HepG2 (cell line): ENCODE measurements at regions not wholly inside any gene's neighbourhood (a gene's known extent, or its start where the extent isn't known, plus 50 kb on each side); places are given as distances from the start of the nearest gene placed in this dataset.

Experiments used
- ATAC-seq: fragments of 200-7000 bp; cut with Tn5 transposase; 3 replicates; pipeline ENCODE4 v1.9.1; 2020; ENCODE audit warnings: mild to moderate bottlenecking, moderate library complexity
- BruUV-seq: library from RNA; stranded (reverse); fragments of 400-500 nt; replicated peaks from 2 replicates; lab custom pipeline; 2021; lab: Mats Ljungman, UMichigan
- CTCF ChIA-PET: fragments of 300-600 bp; formaldehyde crosslinking; extraction: SDS; loops from one replicate; lab custom pipeline; 2021; ENCODE audit warnings: low total read pairs, inconsistent platforms, low intra/inter-chr PET ratio; lab: Yijun Ruan, JAX
- POLR2A ChIA-PET: fragments of 350-600 bp; sonication (Branson Sonifier 250); formaldehyde crosslinking; loops from one replicate; lab custom pipeline; 2020; ENCODE audit warnings: antibody characterized with exemption, inconsistent platforms; lab: Yijun Ruan, JAX
- DNase-seq: peaks from one replicate; pipeline ENCODE4 v3.0.0-alpha.2; 2015; ENCODE audit warnings: low spot score
- FAIRE-seq: peaks from 3 replicates; lab custom pipeline; 2011; peaks lifted over from hg19 to GRCh38; lab: Jason Lieb, UNC
- H2AFZ ChIP-seq: one replicate; pipeline ENCODE4 v1.6.1; 2011; ENCODE audit warnings: low read length, inconsistent platforms
- H3K27ac ChIP-seq: fragments of 300-600 bp; 3 replicates; pipeline ENCODE4 v1.8.0; 2011; ENCODE audit warnings: mixed run types, mild to moderate bottlenecking, mixed read lengths, low read length, inconsistent platforms; ENCODE audit not compliant: insufficient read depth; ENCODE audit errors: extremely low read length
- H3K27me3 ChIP-seq, 2 experiments: fragments of 200-600 bp in 1 of 2; 2 replicates in 1 of 2; 3 replicates in 1 of 2; pipeline versions ENCODE4 v1.6.0 to v1.8.0; 2011; ENCODE audit warnings: low read length in 2 of 2, mild to moderate bottlenecking in 2 of 2, moderate library complexity in 2 of 2, inconsistent platforms in 1 of 2; ENCODE audit not compliant: insufficient read depth in 2 of 2, control insufficient read depth in 1 of 2
- H3K36me3 ChIP-seq, 2 experiments: fragments of 200-600 bp in 1 of 2; replicated peaks in 1 of 2; 2 replicates in 1 of 2; 3 replicates in 1 of 2; pipeline versions ENCODE4 v1.5.1 to v1.8.0; 2011; ENCODE audit warnings: low read length in 2 of 2, inconsistent platforms in 1 of 2; ENCODE audit not compliant: insufficient read depth in 2 of 2, control insufficient read depth in 1 of 2
- H3K4me1 ChIP-seq: 2 replicates; pipeline ENCODE4 v1.5.1; 2012; ENCODE audit warnings: low read length, inconsistent platforms; ENCODE audit not compliant: insufficient read depth
- H3K4me2 ChIP-seq: 2 replicates; pipeline ENCODE4 v1.6.0; 2011; ENCODE audit warnings: low read depth, low read length, inconsistent platforms
- H3K4me3 ChIP-seq, 3 experiments: fragments of 200-600 bp in 1 of 3; sonication (generic), shearing (Covaris generic) in 1 of 3; replicated peaks in 1 of 3; 2 replicates each; pipeline ENCODE4 v1.5.1; 2011 to 2016; ENCODE audit warnings: low read length in 3 of 3, inconsistent platforms in 2 of 3, low read depth in 2 of 3, mild to moderate bottlenecking in 2 of 3, control low read depth in 1 of 3, mixed read lengths in 1 of 3; ENCODE audit not compliant: insufficient read depth in 1 of 3
- H3K79me2 ChIP-seq: one replicate; pipeline ENCODE4 v1.6.1; 2011; ENCODE audit warnings: low read length, inconsistent platforms; ENCODE audit not compliant: insufficient read depth
- H3K9ac ChIP-seq: 2 replicates; pipeline ENCODE4 v1.6.0; 2011; ENCODE audit warnings: mild to moderate bottlenecking, low read depth, low read length, inconsistent platforms; ENCODE audit not compliant: insufficient read depth
- H3K9me3 ChIP-seq: 2 replicates; pipeline ENCODE4 v1.5.1; 2012; ENCODE audit warnings: mild to moderate bottlenecking, low read length
- H4K20me1 ChIP-seq: 2 replicates; pipeline ENCODE4 v1.6.0; 2011; ENCODE audit warnings: inconsistent platforms, mild to moderate bottlenecking, low read length, moderate library complexity; ENCODE audit not compliant: insufficient read depth
- ETS1 ChIP-seq: sonication (generic); formaldehyde crosslinking; IDR thresholded peaks from 2 replicates; pipeline ENCODE4 v1.4.0; 2020; ENCODE audit warnings: missing genetic modification reagents
- FOXP1 ChIP-seq, 2 experiments: fragments of 450-650 bp in 1 of 2; IDR thresholded peaks; 2 replicates each; pipeline ENCODE4 v1.6.1; 2017 to 2018; ENCODE audit warnings: antibody characterized with exemption in 1 of 2
- GPBP1L1 ChIP-seq: sonication (generic); formaldehyde crosslinking; IDR thresholded peaks from 2 replicates; pipeline ENCODE4 v1.5.0; 2020; ENCODE audit warnings: mild to moderate bottlenecking, missing genetic modification reagents
- MLLT10 ChIP-seq: sonication (generic); formaldehyde crosslinking; IDR thresholded peaks from 2 replicates; pipeline ENCODE4 v1.4.0; 2020; ENCODE audit warnings: missing genetic modification reagents
- POLR2G ChIP-seq: fragments of 200-400 bp; formaldehyde crosslinking; IDR thresholded peaks from 2 replicates; pipeline ENCODE4 v1.6.1; 2018; ENCODE audit warnings: mild to moderate bottlenecking, low read depth, low read length, moderate library complexity
- PRPF4 ChIP-seq: fragments of 200-400 bp; formaldehyde crosslinking; IDR thresholded peaks from 2 replicates; pipeline ENCODE4 v1.6.1; 2016; ENCODE audit warnings: low read length, low read depth; ENCODE audit not compliant: poor library complexity, severe bottlenecking
- RARA ChIP-seq: IDR thresholded peaks from 2 replicates; pipeline ENCODE4 v1.6.1; 2016; ENCODE audit warnings: missing genetic modification reagents, missing compliant biosample characterization
- TFE3 ChIP-seq: IDR thresholded peaks from 2 replicates; pipeline ENCODE4 v1.6.1; 2016
- TP53 ChIP-seq: sonication (generic); formaldehyde crosslinking; conservative IDR thresholded peaks from 2 replicates; pipeline ENCODE4 v1.4.0; 2020; ENCODE audit warnings: missing genetic modification reagents
- ZNF318 ChIP-seq: sonication (generic); formaldehyde crosslinking; IDR thresholded peaks from 2 replicates; pipeline ENCODE4 v1.4.0; 2020; ENCODE audit warnings: mild to moderate bottlenecking, missing genetic modification reagents
- ZNF883 ChIP-seq: sonication (generic); formaldehyde crosslinking; IDR thresholded peaks from 2 replicates; pipeline ENCODE4 v1.5.1; 2020; ENCODE audit warnings: mild to moderate bottlenecking, missing genetic modification reagents; ENCODE audit errors: not compliant biosample characterization
- WGBS: methylation state at CpG from one replicate; pipeline ENCODE4 v1.1.6; 2017; ENCODE audit warnings: low lambda C conversion rate; 5-methylcytosine and 5-hydroxymethylcytosine counted together
- in situ Hi-C: cut with HindIII; loops from 2 replicates; pipeline ENCODE4 v1.10.0; 2017; ENCODE audit warnings: low pct_unique_long_range_greater_than_20kb; ENCODE audit not compliant: extremely low pct_ligation_motif_present
- intact Hi-C: fragments of 100-400 bp; cut with micrococcal nuclease; formaldehyde crosslinking; loops from one replicate; pipeline ENCODE4 v1.10.0; 2022; ENCODE audit not compliant: unreplicated experiment

GRCh38 chr17:5784791-5785190 is 200.5 kb upstream of the NLRP1 start (continued):
- TF ChIP-seq RARA (CRISPR knock-in tag): no peak
- no peak for TF ChIP-seq GPBP1L1 (CRISPR knock-in tag)
- TF ChIP-seq ETS1: no peak
- no peak for TF ChIP-seq TP53 (CRISPR knock-in tag)
- no peak for TF ChIP-seq TFE3
- TF ChIP-seq PRPF4: no peak

GRCh38 chr17:5785338-5785737 is 201.0 kb upstream of the NLRP1 start:
- intact Hi-C loops (no loop called here), in situ Hi-C loops (no loop called here)
- Histone ChIP-seq H3K27me3 (no peaks in the 10 kb centered on the region), H3K4me3 (no peak overlapping the region), H2AFZ (no peak overlapping the region), H3K4me1 (peaks cover 56% of the 10 kb centered on the region), H3K4me2 (no peak overlapping the region), H3K36me3 (no peaks in the 10 kb centered on the region), H4K20me1 (no peaks in the 10 kb centered on the region), H3K9ac (no peak overlapping the region), H3K9me3 (peaks cover 17% of the 10 kb centered on the region; the same call in 1 of the 2 replicates), H3K27ac (no peak overlapping the region), H3K79me2 (no peaks in the 10 kb centered on the region)
- no peak for DNase-seq
- WGBS: 19% methylated on average over 4 of the region's 4 CpGs
- ChIA-PET POLR2A (no interaction called here), CTCF (no interaction called here)
- FAIRE-seq: no peak
- BruUV-seq: no TSS peak
- no peak for ATAC-seq
- TF ChIP-seq ZNF883 (CRISPR knock-in tag) (no peak), ZNF318 (CRISPR knock-in tag) (no peak), FOXP1 (IDR thresholded peaks at IDR 0.05) (no peak), FOXP1 (CRISPR knock-in tag; IDR thresholded peaks at IDR 0.05) (no peak), MLLT10 (CRISPR knock-in tag) (no peak), POLR2G (no peak)
